GM19238 (cell line): ENCODE measurements at regions not wholly inside any gene's neighbourhood (a gene's known extent, or its start where the extent isn't known, plus 50 kb on each side); places are given as distances from the start of the nearest gene placed in this dataset.

Source experiments
- DNase-seq: peaks from one replicate; pipeline ENCODE4 v3.0.0; 2011; ENCODE audit warnings: low spot score; ENCODE audit not compliant: insufficient read length

- no peak for DNase-seq
Measured at GRCh38 chr2:49515996-49516782, 361.9 kb upstream of the FSHR start.

- no peak for DNase-seq
Measured at GRCh38 chr2:49514201-49514600, 359.9 kb upstream of the FSHR start.

GRCh38 chr2:49490710-49491109 lies 336.4 kb upstream of the FSHR start:
- peak; percentile 1 for DNase-seq

GRCh38 chr2:49487139-49487538 lies 332.8 kb upstream of the FSHR start:
- no peak for DNase-seq

GRCh38 chr2:49480520-49480919 lies 326.2 kb upstream of the FSHR start:
- no peak for DNase-seq

GRCh38 chr2:49465157-49465831 lies 311.0 kb upstream of the FSHR start:
- no peak for DNase-seq

GRCh38 chr2:49459314-49459993 lies 305.1 kb upstream of the FSHR start:
- DNase-seq = no peak

GRCh38 chr2:49444005-49444404 lies 289.7 kb upstream of the FSHR start:
- DNase-seq = no peak

- DNase-seq = no peak
Measured at GRCh38 chr2:49426996-49427395, 272.7 kb upstream of the FSHR start.

- DNase-seq = no peak
Measured at GRCh38 chr2:49416252-49416651, 261.9 kb upstream of the FSHR start.

- DNase-seq = no peak
Measured at GRCh38 chr2:49404108-49404507, 249.8 kb upstream of the FSHR start.

- no peak for DNase-seq
Measured at GRCh38 chr2:49403637-49404036, 249.3 kb upstream of the FSHR start.

- no peak for DNase-seq
Measured at GRCh38 chr2:49379406-49379805, 225.1 kb upstream of the FSHR start.

GRCh38 chr2:49371128-49371701 lies 216.9 kb upstream of the FSHR start:
- no peak for DNase-seq

- no peak for DNase-seq
Measured at GRCh38 chr2:49369650-49370049, 215.3 kb upstream of the FSHR start.

- no peak for DNase-seq
Measured at GRCh38 chr2:49369101-49369500, 214.8 kb upstream of the FSHR start.

GRCh38 chr2:49367003-49367402 lies 212.7 kb upstream of the FSHR start:
- no peak for DNase-seq

- DNase-seq = no peak
Measured at GRCh38 chr2:49360407-49360767, 206.1 kb upstream of the FSHR start.

- no peak for DNase-seq
Measured at GRCh38 chr2:49359721-49360406, 205.5 kb upstream of the FSHR start.

GRCh38 chr2:49355611-49356010 lies 201.3 kb upstream of the FSHR start:
- DNase-seq = no peak

- no peak for DNase-seq
Measured at GRCh38 chr2:49351560-49351959, 197.2 kb upstream of the FSHR start.

GRCh38 chr2:49343638-49344037 lies 189.3 kb upstream of the FSHR start:
- no peak for DNase-seq
